ENCODE measurements at regions not wholly inside any gene's neighbourhood (a gene's known extent, or its start where the extent isn't known, plus 50 kb on each side); places are given as distances from the start of the nearest gene placed in this dataset.

- CTCF ChIA-PET (ENCODE audit: low intra/inter-chr PET ratio, low total read pairs) = no interaction called here
- H3K4me3 ChIP-seq (replicated peaks in 1 of 3; ENCODE audit: insufficient read depth in 1 of 3, low read depth in 2 of 3, low read length in 3 of 3) = peak overlapping the region; percentile 51 to 75 (median 66); a peak in 5 of 6 replicates
- in situ Hi-C loops (cut with HindIII; ENCODE audit: extremely low pct_ligation_motif_present, low pct_unique_long_range_greater_than_20kb) = no loop called here
- TF ChIP-seq ZNF850 (CRISPR knock-in tag; conservative IDR thresholded peaks at IDR 0.05) = no peak
- peak; percentile 47; the same call in 1 of the 2 replicates for TF ChIP-seq SUZ12 (IDR thresholded peaks at IDR 0.05; ENCODE audit: low read depth, low read length)
- 0 out of 4 replicates have a peak, but pooled peaks of 1 of the 2 experiments have one; percentile 21 for TF ChIP-seq KLF16 (CRISPR knock-in tag; IDR thresholded peaks at IDR 0.05)
- no peak for TF ChIP-seq ZNF207 (IDR thresholded peaks at IDR 0.05; ENCODE audit: borderline replicate concordance)
- TF ChIP-seq CBX5 (CRISPR knock-in tag; IDR thresholded peaks at IDR 0.05; ENCODE audit: borderline replicate concordance) = no peak
- TF ChIP-seq ZMAT3 (CRISPR knock-in tag; conservative IDR thresholded peaks at IDR 0.05) = peak; percentile 76
- peak; percentile 47; the same call in 1 of the 2 replicates for TF ChIP-seq POGK (CRISPR knock-in tag; conservative IDR thresholded peaks at IDR 0.05)
- TF ChIP-seq CAMTA2 (CRISPR knock-in tag; IDR thresholded peaks at IDR 0.05; ENCODE audit: borderline replicate concordance) = peak; percentile 46; the same call in 1 of the 2 replicates
- TF ChIP-seq XRCC5 (optimal IDR thresholded peaks at IDR 0.05; ENCODE audit: low read length) = peak; percentile 11
- no peak for TF ChIP-seq ZNF224 (CRISPR knock-in tag; IDR thresholded peaks at IDR 0.05)
- TF ChIP-seq THAP11 (CRISPR knock-in tag; IDR thresholded peaks at IDR 0.05) = peak; percentile 96
- TF ChIP-seq ZNF574 (CRISPR knock-in tag; IDR thresholded peaks at IDR 0.05) = peak; percentile 35; the same call in 1 of the 2 replicates
- no peak for TF ChIP-seq RFX3 (CRISPR knock-in tag; IDR thresholded peaks at IDR 0.05)
- TF ChIP-seq ZNF33B (CRISPR knock-in tag; IDR thresholded peaks at IDR 0.05) = no peak
- no peak for TF ChIP-seq JUN (CRISPR knock-in tag; IDR thresholded peaks at IDR 0.05)
- TF ChIP-seq GABPA (IDR thresholded peaks at IDR 0.05; ENCODE audit: low read depth, low read length) = peak; percentile 48
- peak; percentile 44 for TF ChIP-seq GABPA (CRISPR knock-in tag; IDR thresholded peaks at IDR 0.05; ENCODE audit: low read depth)
- TF ChIP-seq GMEB1 (CRISPR knock-in tag; IDR thresholded peaks at IDR 0.05; ENCODE audit: borderline replicate concordance) = 0 out of 2 replicates have a peak, but pooled peaks have one; percentile 56
- TF ChIP-seq NFKB2 (CRISPR knock-in tag; IDR thresholded peaks at IDR 0.05; ENCODE audit: borderline replicate concordance) = peak; percentile 46; the same call in 1 of the 2 replicates
Observed at GRCh38 chr7:149714081-149714909, 59.1 kb downstream of the ZNF467 start.

More at GRCh38 chr7:149714081-149714909, 59.1 kb downstream of the ZNF467 start:
- 85% methylated on average over 25 of the region's 88 CpGs for WGBS (ENCODE audit: low lambda C conversion rate)
- H3K4me1 ChIP-seq (ENCODE audit: insufficient read depth, low read length) = peaks cover 23% of the 10 kb centered on the region
- ATAC-seq (peak; percentile 85), FAIRE-seq (no peak), DNase-seq (ENCODE audit: low spot score) (peak; percentile 75)
- H3K9me3 ChIP-seq (ENCODE audit: low read length) = peaks cover 23% of the 10 kb centered on the region
- no peaks in the 10 kb centered on the region for H3K36me3 ChIP-seq (replicated peaks in 1 of 2; ENCODE audit: control insufficient read depth in 1 of 2, insufficient read depth in 2 of 2, low read length in 2 of 2)
- H3K27me3 ChIP-seq (ENCODE audit: control insufficient read depth in 1 of 2, insufficient read depth in 2 of 2, low read length in 2 of 2) = no peaks in the 10 kb centered on the region
- peak overlapping the region; percentile 76 for H3K4me2 ChIP-seq (ENCODE audit: low read depth, low read length)
- H3K79me2 ChIP-seq (ENCODE audit: insufficient read depth, low read length) = no peaks in the 10 kb centered on the region
- no peak overlapping the region for H2AFZ ChIP-seq (ENCODE audit: low read length)
- intact Hi-C loops (cut with micrococcal nuclease; ENCODE audit: unreplicated experiment) = no loop called here
- POLR2A ChIA-PET = no interaction called here
- peak overlapping the region; percentile 47; the same call in 1 of the 2 replicates for H3K9ac ChIP-seq (ENCODE audit: insufficient read depth, low read depth, low read length)
- BruUV-seq (replicated peaks) = no TSS peak
- H4K20me1 ChIP-seq (ENCODE audit: insufficient read depth, low read length) = no peaks in the 10 kb centered on the region
- H3K27ac ChIP-seq (ENCODE audit: extremely low read length, insufficient read depth, low read length) = no peak overlapping the region

All from HepG2 (cell line).